ENCODE measurements at regions not wholly inside any gene's neighbourhood (a gene's known extent, or its start where the extent isn't known, plus 50 kb on each side); places are given as distances from the start of the nearest gene placed in this dataset.

GRCh38 chr5:107293541-107294210 lies 377.1 kb downstream of the EFNA5 start:
- H3K9me3 ChIP-seq (ENCODE audit: insufficient read depth, low read depth, low read length): no peaks in the 10 kb centered on the region
- Mint-ChIP-seq H3K36me3 (ENCODE audit: low read depth, unreplicated experiment) (no peaks in the 10 kb centered on the region), H3K27me3 (ENCODE audit: low read depth, unreplicated experiment) (no peaks in the 10 kb centered on the region), H3K4me3 (ENCODE audit: unreplicated experiment) (no peak overlapping the region), H3K4me1 (ENCODE audit: low read depth, unreplicated experiment) (no peaks in the 10 kb centered on the region), H3K9me3 (ENCODE audit: unreplicated experiment) (peaks cover 2% of the 10 kb centered on the region), H3K27ac (ENCODE audit: unreplicated experiment) (no peak overlapping the region)
- no peak overlapping the region for H3K27ac ChIP-seq (ENCODE audit: low read depth, low read length)
- H3K4me2 ChIP-seq (ENCODE audit: low read length): no peak overlapping the region
- H3K4me3 ChIP-seq (ENCODE audit: insufficient read depth, low read depth, low read length): no peak overlapping the region
- no peak overlapping the region for H3K9ac ChIP-seq (ENCODE audit: low read length)
- H3K36me3 ChIP-seq (ENCODE audit: insufficient read depth, low read length): no peaks in the 10 kb centered on the region
- H4K20me1 ChIP-seq (ENCODE audit: insufficient read depth, low read length): no peaks in the 10 kb centered on the region
- no peaks in the 10 kb centered on the region for H3K4me1 ChIP-seq (ENCODE audit: insufficient read depth, low read length)
- DNase-seq (ENCODE audit: low read depth): peak; percentile 23
- TF ChIP-seq, protein P1, sequence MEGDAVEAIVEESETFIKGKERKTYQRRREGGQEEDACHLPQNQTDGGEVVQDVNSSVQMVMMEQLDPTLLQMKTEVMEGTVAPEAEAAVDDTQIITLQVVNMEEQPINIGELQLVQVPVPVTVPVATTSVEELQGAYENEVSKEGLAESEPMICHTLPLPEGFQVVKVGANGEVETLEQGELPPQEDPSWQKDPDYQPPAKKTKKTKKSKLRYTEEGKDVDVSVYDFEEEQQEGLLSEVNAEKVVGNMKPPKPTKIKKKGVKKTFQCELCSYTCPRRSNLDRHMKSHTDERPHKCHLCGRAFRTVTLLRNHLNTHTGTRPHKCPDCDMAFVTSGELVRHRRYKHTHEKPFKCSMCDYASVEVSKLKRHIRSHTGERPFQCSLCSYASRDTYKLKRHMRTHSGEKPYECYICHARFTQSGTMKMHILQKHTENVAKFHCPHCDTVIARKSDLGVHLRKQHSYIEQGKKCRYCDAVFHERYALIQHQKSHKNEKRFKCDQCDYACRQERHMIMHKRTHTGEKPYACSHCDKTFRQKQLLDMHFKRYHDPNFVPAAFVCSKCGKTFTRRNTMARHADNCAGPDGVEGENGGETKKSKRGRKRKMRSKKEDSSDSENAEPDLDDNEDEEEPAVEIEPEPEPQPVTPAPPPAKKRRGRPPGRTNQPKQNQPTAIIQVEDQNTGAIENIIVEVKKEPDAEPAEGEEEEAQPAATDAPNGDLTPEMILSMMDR (IDR thresholded peaks at IDR 0.05; ENCODE audit: insufficient read depth, low read depth, low read length): no peak
- no peak for TF ChIP-seq EZH2 (IDR thresholded peaks at IDR 0.05; ENCODE audit: insufficient read depth, low read length)
- no peak overlapping the region for H2AFZ ChIP-seq (ENCODE audit: low read depth, low read length)
- FAIRE-seq: no peak
- no peaks in the 10 kb centered on the region for H3K27me3 ChIP-seq (ENCODE audit: insufficient read depth, low read length)
- no peaks in the 10 kb centered on the region for H3K79me2 ChIP-seq (ENCODE audit: insufficient read depth, low read length)

GRCh38 chr5:107291866-107292265 lies 378.9 kb downstream of the EFNA5 start:
- H3K27me3 Mint-ChIP-seq (ENCODE audit: low read depth, unreplicated experiment): peaks cover 6% of the 10 kb centered on the region
- Histone ChIP-seq H4K20me1 (ENCODE audit: insufficient read depth, low read length) (no peaks in the 10 kb centered on the region), H3K27me3 (ENCODE audit: insufficient read depth, low read length) (no peaks in the 10 kb centered on the region), H3K9me3 (ENCODE audit: insufficient read depth, low read depth, low read length) (no peaks in the 10 kb centered on the region), H3K4me2 (ENCODE audit: low read length) (no peak overlapping the region), H3K27ac (ENCODE audit: low read depth, low read length) (no peak overlapping the region), H3K36me3 (ENCODE audit: insufficient read depth, low read length) (no peaks in the 10 kb centered on the region), H2AFZ (ENCODE audit: low read depth, low read length) (no peak overlapping the region), H3K4me1 (ENCODE audit: insufficient read depth, low read length) (no peaks in the 10 kb centered on the region), H3K79me2 (ENCODE audit: insufficient read depth, low read length) (no peaks in the 10 kb centered on the region), H3K9ac (ENCODE audit: low read length) (no peak overlapping the region), H3K4me3 (ENCODE audit: insufficient read depth, low read depth, low read length) (no peak overlapping the region)
- H3K36me3 Mint-ChIP-seq (ENCODE audit: low read depth, unreplicated experiment): no peaks in the 10 kb centered on the region
- TF ChIP-seq, protein P1 (IDR thresholded peaks at IDR 0.05; ENCODE audit: insufficient read depth, low read depth, low read length): no peak
- TF ChIP-seq EZH2 (IDR thresholded peaks at IDR 0.05; ENCODE audit: insufficient read depth, low read length): no peak
- no peaks in the 10 kb centered on the region for H3K4me1 Mint-ChIP-seq (ENCODE audit: low read depth, unreplicated experiment)
- no peak overlapping the region for H3K4me3 Mint-ChIP-seq (ENCODE audit: unreplicated experiment)
- no peak for FAIRE-seq
- no peak overlapping the region for H3K27ac Mint-ChIP-seq (ENCODE audit: unreplicated experiment)
- H3K9me3 Mint-ChIP-seq (ENCODE audit: unreplicated experiment): no peaks in the 10 kb centered on the region
- DNase-seq (ENCODE audit: low read depth): no peak

DNA sequence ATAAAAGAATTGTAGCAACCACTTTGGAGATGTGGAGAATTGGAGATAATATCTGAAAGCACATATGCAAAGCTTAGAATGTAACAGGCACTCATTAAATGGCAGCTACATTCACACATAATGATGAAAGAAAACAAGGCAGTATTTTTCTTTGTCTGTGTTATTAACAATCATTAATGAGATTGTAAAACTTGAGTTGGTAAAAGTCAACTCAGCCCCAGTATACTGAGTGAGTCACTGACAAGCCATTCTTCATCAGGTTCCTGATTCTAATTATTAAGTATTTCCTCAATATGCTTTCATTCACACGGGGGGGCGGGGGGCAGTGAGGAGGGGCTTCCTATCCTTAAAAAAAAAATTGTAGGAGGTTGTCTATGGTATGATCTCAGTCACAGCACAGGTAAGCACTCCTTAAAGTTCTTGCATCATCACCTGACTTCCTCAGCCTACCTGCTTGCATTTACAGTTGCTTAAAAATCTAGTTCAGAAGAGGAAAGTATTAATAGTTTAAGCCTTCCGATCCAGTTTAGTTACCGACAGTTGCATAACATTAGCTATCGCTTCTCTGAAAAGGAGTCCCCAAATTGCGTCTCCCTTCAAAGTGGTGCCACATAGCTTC lies 379.8 kb downstream of the EFNA5 start:
- Mint-ChIP-seq H3K4me3 (ENCODE audit: unreplicated experiment) (no peak overlapping the region), H3K4me1 (ENCODE audit: low read depth, unreplicated experiment) (no peaks in the 10 kb centered on the region), H3K9me3 (ENCODE audit: unreplicated experiment) (no peaks in the 10 kb centered on the region), H3K27ac (ENCODE audit: unreplicated experiment) (no peak overlapping the region), H3K36me3 (ENCODE audit: low read depth, unreplicated experiment) (no peaks in the 10 kb centered on the region), H3K27me3 (ENCODE audit: low read depth, unreplicated experiment) (peaks cover 6% of the 10 kb centered on the region)
- Histone ChIP-seq H3K9me3 (ENCODE audit: insufficient read depth, low read depth, low read length) (no peaks in the 10 kb centered on the region), H3K4me2 (ENCODE audit: low read length) (no peak overlapping the region), H3K79me2 (ENCODE audit: insufficient read depth, low read length) (no peaks in the 10 kb centered on the region), H3K4me1 (ENCODE audit: insufficient read depth, low read length) (peaks cover 1% of the 10 kb centered on the region), H2AFZ (ENCODE audit: low read depth, low read length) (no peak overlapping the region), H3K27me3 (ENCODE audit: insufficient read depth, low read length) (no peaks in the 10 kb centered on the region), H4K20me1 (ENCODE audit: insufficient read depth, low read length) (no peaks in the 10 kb centered on the region), H3K4me3 (ENCODE audit: insufficient read depth, low read depth, low read length) (no peak overlapping the region), H3K9ac (ENCODE audit: low read length) (no peak overlapping the region), H3K36me3 (ENCODE audit: insufficient read depth, low read length) (no peaks in the 10 kb centered on the region), H3K27ac (ENCODE audit: low read depth, low read length) (no peak overlapping the region)
- DNase-seq (ENCODE audit: low read depth) (no peak), FAIRE-seq (no peak)
- TF ChIP-seq, protein P1 (IDR thresholded peaks at IDR 0.05; ENCODE audit: insufficient read depth, low read depth, low read length): no peak
- TF ChIP-seq EZH2 (IDR thresholded peaks at IDR 0.05; ENCODE audit: insufficient read depth, low read length): no peak

Measured in astrocyte (in vitro differentiated cells and primary cell).